ENCODE measurements at regions not wholly inside any gene's neighbourhood (a gene's known extent, or its start where the extent isn't known, plus 50 kb on each side); places are given as distances from the start of the nearest gene placed in this dataset.

DNA sequence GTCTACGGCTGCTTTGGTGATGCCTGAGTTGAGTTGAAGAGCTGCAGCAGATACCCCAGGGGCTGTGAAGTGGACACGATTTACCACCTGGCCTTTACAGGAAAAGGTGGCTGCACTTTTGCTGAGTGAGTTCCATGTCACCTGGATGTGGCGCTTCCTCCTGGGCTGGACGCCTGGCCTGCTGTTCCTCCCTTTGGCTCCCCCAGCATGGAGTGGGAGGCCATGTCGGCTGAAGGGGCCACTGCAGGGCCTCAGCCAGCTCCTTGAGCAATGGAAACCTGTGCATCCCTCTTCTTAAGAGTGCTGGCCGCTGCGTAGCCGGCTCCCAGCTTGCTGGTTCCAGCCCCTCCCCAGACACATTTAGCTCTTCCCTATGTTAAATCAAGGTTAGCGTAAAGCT lies 221.0 kb downstream of the GLRX3 start:
- TF ChIP-seq, protein P1, sequence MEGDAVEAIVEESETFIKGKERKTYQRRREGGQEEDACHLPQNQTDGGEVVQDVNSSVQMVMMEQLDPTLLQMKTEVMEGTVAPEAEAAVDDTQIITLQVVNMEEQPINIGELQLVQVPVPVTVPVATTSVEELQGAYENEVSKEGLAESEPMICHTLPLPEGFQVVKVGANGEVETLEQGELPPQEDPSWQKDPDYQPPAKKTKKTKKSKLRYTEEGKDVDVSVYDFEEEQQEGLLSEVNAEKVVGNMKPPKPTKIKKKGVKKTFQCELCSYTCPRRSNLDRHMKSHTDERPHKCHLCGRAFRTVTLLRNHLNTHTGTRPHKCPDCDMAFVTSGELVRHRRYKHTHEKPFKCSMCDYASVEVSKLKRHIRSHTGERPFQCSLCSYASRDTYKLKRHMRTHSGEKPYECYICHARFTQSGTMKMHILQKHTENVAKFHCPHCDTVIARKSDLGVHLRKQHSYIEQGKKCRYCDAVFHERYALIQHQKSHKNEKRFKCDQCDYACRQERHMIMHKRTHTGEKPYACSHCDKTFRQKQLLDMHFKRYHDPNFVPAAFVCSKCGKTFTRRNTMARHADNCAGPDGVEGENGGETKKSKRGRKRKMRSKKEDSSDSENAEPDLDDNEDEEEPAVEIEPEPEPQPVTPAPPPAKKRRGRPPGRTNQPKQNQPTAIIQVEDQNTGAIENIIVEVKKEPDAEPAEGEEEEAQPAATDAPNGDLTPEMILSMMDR (IDR thresholded peaks at IDR 0.05), result no peak
- TF ChIP-seq POLR2A (IDR thresholded peaks at IDR 0.05), result no peak
